Nephron progenitor cell (in vitro differentiated cells): ENCODE measurements at regions not wholly inside any gene's neighbourhood (a gene's known extent, or its start where the extent isn't known, plus 50 kb on each side); places are given as distances from the start of the nearest gene placed in this dataset.
"Not testable (repeated sequence)": the region's sequence is repeated elsewhere in the genome, so short reads cannot be mapped to it uniquely, and the experiment has no call there.

ENCODE experiments used
- DNase-seq: peaks from one replicate; pipeline ENCODE4 v3.0.0; 2021
- H3K27ac Mint-ChIP-seq: 2 replicates; pipeline ENCODE4 v1.8.0; 2021; ENCODE audit warnings: mild to moderate bottlenecking, moderate library complexity, mixed read lengths
- H3K27me3 Mint-ChIP-seq: 2 replicates; pipeline ENCODE4 v1.8.0; 2021; ENCODE audit warnings: mild to moderate bottlenecking, low read depth, mixed read lengths; ENCODE audit not compliant: poor library complexity
- H3K36me3 Mint-ChIP-seq: 2 replicates; pipeline ENCODE4 v1.8.0; 2021; ENCODE audit warnings: low read depth, mixed read lengths
- H3K4me1 Mint-ChIP-seq: 2 replicates; pipeline ENCODE4 v1.8.0; 2021; ENCODE audit warnings: mixed read lengths
- H3K4me3 Mint-ChIP-seq: 2 replicates; pipeline ENCODE4 v1.8.0; 2021; ENCODE audit warnings: mild to moderate bottlenecking, moderate library complexity, mixed read lengths
- H3K9me3 Mint-ChIP-seq: 2 replicates; pipeline ENCODE4 v1.8.0; 2021; ENCODE audit warnings: mild to moderate bottlenecking, moderate library complexity, mixed read lengths
- TF ChIP-seq, protein P1 (sequence below): fragments of 200-600 bp; sonication (generic); IDR thresholded peaks from 2 replicates; pipeline ENCODE4 v1.5.0; 2021; ENCODE audit warnings: antibody characterized with exemption

DNA sequence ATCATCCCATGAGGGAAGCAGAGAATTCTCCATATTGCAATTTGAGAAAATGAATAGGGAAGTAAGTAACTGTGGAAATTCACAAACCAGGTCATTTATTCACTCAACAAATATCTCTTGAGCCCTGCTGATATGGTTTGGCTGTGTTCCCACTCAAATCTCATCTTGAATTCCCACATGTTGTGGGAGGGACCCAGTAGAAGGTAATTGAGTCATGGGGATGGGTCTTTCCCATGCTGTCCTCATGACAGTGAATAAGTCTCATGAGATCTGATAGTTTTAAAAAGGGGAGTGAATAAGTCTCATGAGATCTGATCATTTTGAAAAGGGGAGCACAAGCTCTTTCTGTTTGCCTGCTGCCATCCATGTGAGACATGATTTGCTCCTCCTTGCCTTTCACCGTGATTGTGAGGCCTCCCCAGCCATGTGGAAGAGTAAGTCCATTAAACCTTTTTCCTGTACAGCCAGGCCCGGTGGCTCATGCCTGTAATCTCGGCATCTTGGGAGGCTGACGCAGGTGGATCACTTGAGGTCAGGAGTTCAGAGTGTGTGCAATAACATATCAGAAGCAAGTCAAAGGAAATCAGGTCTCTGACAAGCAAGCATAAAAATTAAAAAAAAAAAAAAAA is 193.2 kb downstream of the NDUFA10 start:
- H3K9me3 Mint-ChIP-seq = peaks cover 10% of the 10 kb centered on the region
- peaks cover 16% of the 10 kb centered on the region for H3K27me3 Mint-ChIP-seq
- H3K27ac Mint-ChIP-seq = no peak overlapping the region
- TF ChIP-seq, protein P1, sequence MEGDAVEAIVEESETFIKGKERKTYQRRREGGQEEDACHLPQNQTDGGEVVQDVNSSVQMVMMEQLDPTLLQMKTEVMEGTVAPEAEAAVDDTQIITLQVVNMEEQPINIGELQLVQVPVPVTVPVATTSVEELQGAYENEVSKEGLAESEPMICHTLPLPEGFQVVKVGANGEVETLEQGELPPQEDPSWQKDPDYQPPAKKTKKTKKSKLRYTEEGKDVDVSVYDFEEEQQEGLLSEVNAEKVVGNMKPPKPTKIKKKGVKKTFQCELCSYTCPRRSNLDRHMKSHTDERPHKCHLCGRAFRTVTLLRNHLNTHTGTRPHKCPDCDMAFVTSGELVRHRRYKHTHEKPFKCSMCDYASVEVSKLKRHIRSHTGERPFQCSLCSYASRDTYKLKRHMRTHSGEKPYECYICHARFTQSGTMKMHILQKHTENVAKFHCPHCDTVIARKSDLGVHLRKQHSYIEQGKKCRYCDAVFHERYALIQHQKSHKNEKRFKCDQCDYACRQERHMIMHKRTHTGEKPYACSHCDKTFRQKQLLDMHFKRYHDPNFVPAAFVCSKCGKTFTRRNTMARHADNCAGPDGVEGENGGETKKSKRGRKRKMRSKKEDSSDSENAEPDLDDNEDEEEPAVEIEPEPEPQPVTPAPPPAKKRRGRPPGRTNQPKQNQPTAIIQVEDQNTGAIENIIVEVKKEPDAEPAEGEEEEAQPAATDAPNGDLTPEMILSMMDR = no peak
- no peak overlapping the region for H3K4me3 Mint-ChIP-seq
- H3K36me3 Mint-ChIP-seq = no peaks in the 10 kb centered on the region
- DNase-seq = no peak
- peaks cover 40% of the 10 kb centered on the region for H3K4me1 Mint-ChIP-seq

DNA sequence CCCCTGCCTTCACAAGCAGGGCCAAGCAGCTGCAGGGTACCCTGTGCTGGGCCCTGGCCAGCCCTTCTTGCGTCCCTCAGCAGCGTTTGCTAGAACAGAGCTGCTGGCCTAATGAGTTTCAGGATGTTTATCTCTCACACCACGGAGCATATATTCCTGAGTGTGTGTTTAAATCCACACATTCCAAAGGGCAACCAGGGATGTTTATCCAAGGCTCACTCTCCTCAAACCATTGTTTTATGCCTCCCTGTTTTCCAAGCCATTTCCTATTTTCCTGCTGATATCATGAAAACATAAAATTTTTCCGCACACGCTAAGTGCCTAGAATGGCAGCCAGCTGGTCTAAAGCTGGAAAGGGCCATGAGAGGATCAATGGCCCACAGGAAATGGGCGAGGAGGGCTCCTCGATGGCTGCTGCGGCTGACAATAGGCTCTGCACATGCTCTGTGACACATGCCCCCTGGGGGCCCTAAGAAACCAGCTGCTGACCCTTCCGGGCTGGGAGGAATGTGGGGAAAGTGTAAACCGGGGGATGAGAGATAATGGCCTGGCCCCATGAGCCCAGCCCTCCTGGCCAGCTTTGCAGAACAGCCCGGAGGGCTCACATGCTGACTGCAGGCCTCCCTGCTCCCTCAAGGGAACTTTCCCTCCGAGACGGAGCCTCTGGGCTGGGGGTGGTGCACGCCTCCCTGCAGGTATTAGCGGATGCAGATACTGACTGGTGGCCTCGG is 194.0 kb downstream of the NDUFA10 start:
- Mint-ChIP-seq H3K4me3 (no peak overlapping the region), H3K9me3 (peaks cover 10% of the 10 kb centered on the region), H3K27ac (no peak overlapping the region), H3K4me1 (peaks cover 40% of the 10 kb centered on the region), H3K36me3 (no peaks in the 10 kb centered on the region), H3K27me3 (peaks cover 16% of the 10 kb centered on the region)
- peak; percentile 26 for DNase-seq
- TF ChIP-seq, protein P1 = no peak

DNA sequence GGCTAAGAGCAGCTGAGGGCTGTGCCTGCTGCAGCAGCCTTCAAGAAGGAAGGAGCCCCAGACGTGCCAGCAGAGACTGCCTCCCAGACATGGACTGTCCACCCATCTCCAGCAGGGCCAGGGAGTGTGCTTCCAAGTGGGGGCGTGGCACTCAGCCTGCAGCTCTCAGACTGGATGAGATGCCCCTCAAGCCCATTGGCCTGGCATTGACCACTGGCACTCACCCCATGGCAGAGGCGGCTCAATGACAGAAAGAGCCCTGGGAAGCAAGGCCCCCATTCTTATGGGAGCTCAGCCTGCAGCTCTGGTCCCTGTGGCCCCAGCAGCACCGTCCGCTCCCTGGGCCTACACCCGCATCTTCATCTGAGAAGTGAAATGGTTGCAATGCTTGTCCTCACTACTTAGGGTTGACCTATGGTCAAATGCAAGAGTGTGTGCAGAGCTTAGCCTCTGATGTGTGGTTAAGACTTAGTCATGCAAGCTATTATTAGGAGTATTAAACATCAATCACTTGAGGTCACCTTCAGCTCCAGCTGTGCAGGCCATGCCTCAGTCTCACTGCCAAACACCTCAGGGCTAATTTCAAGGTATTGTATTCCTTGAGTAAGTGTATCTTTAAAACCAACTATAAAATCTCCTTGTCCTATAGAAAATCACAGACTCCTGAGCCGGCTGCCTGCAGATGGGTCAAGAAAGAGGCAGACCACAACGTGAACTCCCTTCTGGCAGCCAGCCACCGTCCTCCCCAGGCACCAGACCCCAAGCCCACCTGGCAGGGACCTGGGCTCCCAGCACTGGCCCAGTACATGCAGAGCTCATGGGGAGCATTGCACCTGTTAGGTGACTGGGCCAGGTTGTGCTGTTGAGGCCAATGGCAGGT is 194.8 kb downstream of the NDUFA10 start:
- Mint-ChIP-seq H3K9me3 (peaks cover 10% of the 10 kb centered on the region), H3K27ac (no peak overlapping the region), H3K4me3 (no peak overlapping the region), H3K27me3 (peaks cover 16% of the 10 kb centered on the region), H3K4me1 (peaks cover 40% of the 10 kb centered on the region), H3K36me3 (no peaks in the 10 kb centered on the region)
- no peak for DNase-seq
- TF ChIP-seq, protein P1 = no peak

DNA sequence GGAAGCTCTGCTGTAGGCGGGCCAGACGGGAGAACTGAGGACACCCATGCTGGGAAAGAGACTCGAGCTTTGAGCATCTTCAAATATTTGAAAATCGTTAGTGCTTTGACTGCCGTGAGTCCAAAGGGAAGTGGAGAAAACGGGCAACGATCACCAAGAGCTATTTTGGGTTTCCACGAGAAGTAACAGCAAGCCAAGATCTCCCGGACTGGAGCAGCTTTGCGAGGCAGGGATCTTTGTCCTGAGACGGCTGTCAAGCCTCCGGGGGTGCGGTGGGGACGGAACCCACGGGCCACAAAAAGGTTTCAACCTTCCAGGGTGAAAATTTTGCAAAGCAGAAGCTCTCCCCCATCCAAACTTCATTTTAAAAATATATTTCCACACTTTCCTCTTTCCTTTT is 195.8 kb downstream of the NDUFA10 start:
- TF ChIP-seq, protein P1 = no peak
- Mint-ChIP-seq H3K27ac (peak overlapping the region; percentile 8), H3K4me1 (peaks cover 49% of the 10 kb centered on the region), H3K4me3 (no peak overlapping the region), H3K27me3 (peaks cover 20% of the 10 kb centered on the region), H3K36me3 (no peaks in the 10 kb centered on the region), H3K9me3 (peaks cover 10% of the 10 kb centered on the region)
- no peak for DNase-seq

DNA sequence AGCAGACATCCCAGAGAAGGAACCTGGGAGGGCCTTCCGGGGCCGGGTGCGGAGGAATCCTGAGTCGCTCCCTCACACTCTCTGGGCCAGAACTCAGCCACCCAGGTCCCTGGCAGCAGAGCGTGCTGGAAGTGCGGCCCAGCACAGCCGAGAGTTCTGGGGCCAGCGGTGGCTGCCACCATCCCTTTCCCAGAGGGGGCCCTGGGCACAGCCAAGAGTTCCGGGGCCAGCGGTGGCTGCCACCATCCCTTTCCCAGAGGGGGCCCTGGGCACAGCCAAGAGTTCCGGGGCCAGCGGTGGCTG is 196.2 kb downstream of the NDUFA10 start:
- not testable (repeated sequence) for H3K36me3 Mint-ChIP-seq, DNase-seq, H3K27ac Mint-ChIP-seq, H3K4me3 Mint-ChIP-seq
- Mint-ChIP-seq H3K27me3 (peaks cover 17% of the 10 kb centered on the region), H3K4me1 (peaks cover 53% of the 10 kb centered on the region), H3K9me3 (peaks cover 10% of the 10 kb centered on the region)
